Transverse colon (tissue), 4 donors: ENCODE measurements at regions not wholly inside any gene's neighbourhood (a gene's known extent, or its start where the extent isn't known, plus 50 kb on each side); places are given as distances from the start of the nearest gene placed in this dataset.

Experiments used
- DNase-seq: peaks from one replicate; pipeline ENCODE4 v3.0.0-alpha.2; 2019
- H3K27ac ChIP-seq, 4 donors: fragments of 200-600 bp; sonication (generic); 2 replicates each; pipeline ENCODE4 v1.5.1; 2016 to 2018; ENCODE audit warnings: inconsistent platforms in 4 of 4
- H3K27me3 ChIP-seq: fragments of 200-600 bp; sonication (generic); 2 replicates; pipeline ENCODE4 v1.5.1; 2017; ENCODE audit warnings: inconsistent platforms
- H3K36me3 ChIP-seq, 4 donors: fragments of 200-600 bp; sonication (generic); 2 replicates each; pipeline ENCODE4 v1.5.1; 2017 to 2019; ENCODE audit warnings: inconsistent platforms in 4 of 4
- H3K4me1 ChIP-seq, 4 donors: fragments of 200-600 bp; sonication (generic); 2 replicates each; pipeline ENCODE4 v1.5.1; 2017 to 2020; ENCODE audit warnings: inconsistent platforms in 4 of 4
- H3K4me3 ChIP-seq, 4 donors: fragments of 200-600 bp; sonication (generic); 1 replicate in 1 of 4; 2 replicates in 3 of 4; pipeline versions ENCODE4 v1.5.1 to v1.6.1; 2017 to 2019; ENCODE audit warnings: inconsistent platforms in 4 of 4
- H3K9me3 ChIP-seq, 2 donors: fragments of 200-600 bp; sonication (generic); 2 replicates each; pipeline ENCODE4 v1.5.1; 2017 to 2019; ENCODE audit warnings: inconsistent platforms in 2 of 2
- EP300 ChIP-seq: sonication (generic); formaldehyde crosslinking; IDR thresholded peaks from one replicate; pipeline ENCODE4 v1.6.1; 2017; ENCODE audit warnings: antibody characterized with exemption, low read depth
- POLR2A ChIP-seq: fragments of 450-650 bp; IDR thresholded peaks from one replicate; pipeline ENCODE4 v1.6.1; 2016; ENCODE audit warnings: antibody characterized with exemption, mild to moderate bottlenecking, moderate library complexity
- POLR2AphosphoS5 ChIP-seq, 3 donors: sonication (generic); formaldehyde crosslinking; IDR thresholded peaks; one replicate each; pipeline ENCODE4 v1.6.1; 2016; ENCODE audit warnings: antibody characterized with exemption in 3 of 3
- WGBS, 2 donors: methylation state at CpG; one replicate each; pipeline ENCODE4 v1.1.5; 2018; ENCODE audit warnings: low coverage in 1 of 2; 5-methylcytosine and 5-hydroxymethylcytosine counted together
- in situ Hi-C, 4 donors: fragments of 200-750 bp; cut with MboI; loops; one replicate each; pipeline versions ENCODE4 v1.15.0 to v1.15.1; 2017; ENCODE audit warnings: low sequenced_read_pairs in 3 of 4, low pct_ligation_motif_present in 1 of 4, low pct_unique_long_range_greater_than_20kb in 1 of 4
- intact Hi-C: fragments of 100-400 bp; cut with DNase I; formaldehyde crosslinking; loops from one replicate; pipeline ENCODE4 v1.15.1; 2023; ENCODE audit warnings: low total_unique reads
- TF ChIP-seq, protein P1 (sequence below), 5 experiments: fragments of 200-600 bp in 3 of 5; fragments of 450-650 bp in 2 of 5; sonication (generic) in 3 of 5; IDR thresholded peaks; 1 replicate in 2 of 5; 2 replicates in 3 of 5; pipeline ENCODE4 v1.5.1; 2016 to 2017; ENCODE audit warnings: antibody characterized with exemption in 5 of 5, inconsistent platforms in 3 of 5, mild to moderate bottlenecking in 2 of 5, moderate library complexity in 1 of 5

DNA sequence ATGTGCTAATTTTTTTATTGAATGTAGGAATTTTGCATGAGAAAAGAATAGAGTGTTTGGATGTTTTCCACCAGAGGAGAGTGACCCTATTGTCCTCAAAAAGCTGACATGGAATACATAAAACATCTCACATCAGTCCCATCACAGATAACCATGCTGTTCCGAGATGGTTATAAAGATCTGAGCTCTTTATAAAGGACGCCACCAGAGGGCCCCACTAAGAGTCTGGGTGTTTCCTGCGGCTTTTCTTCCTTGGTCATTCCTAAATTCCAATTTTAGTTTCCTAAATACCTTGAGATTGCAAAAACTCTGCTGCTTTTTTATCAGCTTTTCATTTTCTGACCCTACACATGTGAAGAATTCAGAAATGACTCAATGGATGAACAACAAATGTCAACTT is 504.5 kb upstream of the FRG1 start:
- 47 to 68% methylated on average over 3 of the region's 3 CpGs for WGBS, 2 donors
- in situ Hi-C loops, result no loop called here
- H3K4me3 ChIP-seq, result no peak overlapping the region
- TF ChIP-seq, protein P1, sequence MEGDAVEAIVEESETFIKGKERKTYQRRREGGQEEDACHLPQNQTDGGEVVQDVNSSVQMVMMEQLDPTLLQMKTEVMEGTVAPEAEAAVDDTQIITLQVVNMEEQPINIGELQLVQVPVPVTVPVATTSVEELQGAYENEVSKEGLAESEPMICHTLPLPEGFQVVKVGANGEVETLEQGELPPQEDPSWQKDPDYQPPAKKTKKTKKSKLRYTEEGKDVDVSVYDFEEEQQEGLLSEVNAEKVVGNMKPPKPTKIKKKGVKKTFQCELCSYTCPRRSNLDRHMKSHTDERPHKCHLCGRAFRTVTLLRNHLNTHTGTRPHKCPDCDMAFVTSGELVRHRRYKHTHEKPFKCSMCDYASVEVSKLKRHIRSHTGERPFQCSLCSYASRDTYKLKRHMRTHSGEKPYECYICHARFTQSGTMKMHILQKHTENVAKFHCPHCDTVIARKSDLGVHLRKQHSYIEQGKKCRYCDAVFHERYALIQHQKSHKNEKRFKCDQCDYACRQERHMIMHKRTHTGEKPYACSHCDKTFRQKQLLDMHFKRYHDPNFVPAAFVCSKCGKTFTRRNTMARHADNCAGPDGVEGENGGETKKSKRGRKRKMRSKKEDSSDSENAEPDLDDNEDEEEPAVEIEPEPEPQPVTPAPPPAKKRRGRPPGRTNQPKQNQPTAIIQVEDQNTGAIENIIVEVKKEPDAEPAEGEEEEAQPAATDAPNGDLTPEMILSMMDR (IDR thresholded peaks at IDR 0.05), result no peak
- TF ChIP-seq POLR2A, result no peak
- no peak for TF ChIP-seq POLR2AphosphoS5 (IDR thresholded peaks at IDR 0.05)
- TF ChIP-seq EP300, result no peak
- DNase-seq, result no peak
- no peak overlapping the region for H3K27ac ChIP-seq
- H3K36me3 ChIP-seq, result no peaks in the 10 kb centered on the region
- intact Hi-C loops, result no loop called here
- no peaks in the 10 kb centered on the region for H3K27me3 ChIP-seq
- H3K4me1 ChIP-seq, result no peaks in the 10 kb centered on the region
- no peaks in the 10 kb centered on the region for H3K9me3 ChIP-seq

DNA sequence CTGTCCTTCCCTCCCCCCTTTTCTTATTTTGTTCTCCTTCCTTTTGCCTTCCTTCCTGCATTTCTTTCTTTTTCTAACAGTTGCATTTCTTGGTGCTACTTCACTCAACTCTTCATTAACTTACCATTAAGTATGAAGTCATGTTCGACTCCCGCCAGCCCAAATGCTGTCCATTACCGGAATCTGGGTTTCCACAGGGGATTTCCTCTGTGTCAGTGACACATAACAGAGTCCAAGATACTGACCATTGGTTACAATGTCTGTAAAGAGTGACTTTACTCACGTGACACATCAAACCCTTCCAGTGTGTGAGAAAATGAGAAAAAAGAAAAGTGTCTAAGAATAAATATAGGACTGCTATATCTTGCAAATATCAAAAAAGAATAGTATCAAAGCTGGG is 500.0 kb upstream of the FRG1 start:
- in situ Hi-C loops, result no loop called here
- no peak overlapping the region for H3K4me3 ChIP-seq
- TF ChIP-seq EP300 (no peak), POLR2A (no peak), POLR2AphosphoS5 (IDR thresholded peaks at IDR 0.05) (no peak)
- TF ChIP-seq, protein P1 (IDR thresholded peaks at IDR 0.05), result no peak

DNA sequence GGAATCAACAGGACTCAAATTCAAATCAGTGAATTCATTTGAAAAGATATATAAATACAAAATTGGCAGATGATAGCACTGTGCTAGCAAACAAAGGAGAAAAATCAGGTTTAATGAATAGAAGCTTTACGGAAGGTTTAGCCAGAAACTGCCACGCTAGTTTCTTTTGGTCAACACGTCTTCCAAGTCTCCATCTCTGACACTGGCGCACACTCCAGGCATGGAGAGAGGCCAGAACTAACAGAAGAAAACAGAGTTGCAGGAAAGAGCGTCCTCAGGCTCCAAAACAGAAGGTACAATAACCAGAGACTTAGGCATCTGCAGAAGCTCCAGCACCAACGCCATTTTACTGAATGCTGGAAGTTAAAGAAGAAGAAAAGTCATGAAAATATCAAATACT is 497.3 kb upstream of the FRG1 start:
- Histone ChIP-seq H3K27ac (no peak overlapping the region), H3K27me3 (no peaks in the 10 kb centered on the region), H3K4me3 (no peak overlapping the region), H3K4me1 (no peaks in the 10 kb centered on the region), H3K36me3 (no peaks in the 10 kb centered on the region), H3K9me3 (no peaks in the 10 kb centered on the region)
- in situ Hi-C loops (no loop called here), intact Hi-C loops (no loop called here)
- TF ChIP-seq POLR2AphosphoS5 (IDR thresholded peaks at IDR 0.05) (no peak), POLR2A (no peak), EP300 (no peak)
- TF ChIP-seq, protein P1 (IDR thresholded peaks at IDR 0.05), result no peak
- no peak for DNase-seq
- 69 to 76% methylated on average over 6 of the region's 6 CpGs for WGBS, 2 donors

More for the DNA sequence above, 500.0 kb upstream of the FRG1 start:
- Histone ChIP-seq H3K4me1 (no peaks in the 10 kb centered on the region), H3K9me3 (no peaks in the 10 kb centered on the region), H3K27me3 (no peaks in the 10 kb centered on the region), H3K27ac (no peak overlapping the region), H3K36me3 (no peaks in the 10 kb centered on the region)
- 71 to 78% methylated on average over 4 of the region's 4 CpGs for WGBS, 2 donors
- no peak for DNase-seq
- intact Hi-C loops, result no loop called here

DNA sequence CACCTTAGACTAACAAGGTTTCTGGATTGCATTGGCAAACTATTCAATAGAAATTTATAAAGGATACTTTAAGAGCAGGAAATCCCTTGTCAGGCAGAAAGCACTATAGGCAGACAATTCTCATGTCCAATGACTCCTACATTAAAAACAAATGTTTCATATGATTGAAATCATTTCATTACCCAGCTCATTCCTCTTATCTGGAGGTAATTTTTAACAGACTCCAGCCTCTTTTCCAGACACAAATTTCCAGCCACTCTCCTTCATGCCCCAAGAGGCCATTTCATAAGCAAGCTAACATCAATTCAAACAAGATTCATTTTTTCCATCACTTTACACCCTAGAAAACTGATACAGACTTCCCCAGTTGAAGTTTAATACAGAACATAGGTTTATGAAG is 495.1 kb upstream of the FRG1 start:
- TF ChIP-seq EP300 (no peak), POLR2A (no peak), POLR2AphosphoS5 (IDR thresholded peaks at IDR 0.05) (no peak)
- TF ChIP-seq, protein P1 (IDR thresholded peaks at IDR 0.05), result no peak
- in situ Hi-C loops, result no loop called here
- intact Hi-C loops, result no loop called here

More for the DNA sequence above, 495.1 kb upstream of the FRG1 start:
- no peak overlapping the region for H3K27ac ChIP-seq
- no peaks in the 10 kb centered on the region for H3K9me3 ChIP-seq
- H3K4me3 ChIP-seq, result no peak overlapping the region
- DNase-seq, result no peak
- no peaks in the 10 kb centered on the region for H3K4me1 ChIP-seq
- no peaks in the 10 kb centered on the region for H3K27me3 ChIP-seq
- H3K36me3 ChIP-seq, result no peaks in the 10 kb centered on the region
